GM21515 (cell line): ENCODE measurements at regions not wholly inside any gene's neighbourhood (a gene's known extent, or its start where the extent isn't known, plus 50 kb on each side); places are given as distances from the start of the nearest gene placed in this dataset.

Experiments used
- ATAC-seq: cut with Tn5 transposase; IDR thresholded peaks from one replicate; pipeline ENCODE4 v1.9.1; 2021; ENCODE audit not compliant: unreplicated experiment

DNA sequence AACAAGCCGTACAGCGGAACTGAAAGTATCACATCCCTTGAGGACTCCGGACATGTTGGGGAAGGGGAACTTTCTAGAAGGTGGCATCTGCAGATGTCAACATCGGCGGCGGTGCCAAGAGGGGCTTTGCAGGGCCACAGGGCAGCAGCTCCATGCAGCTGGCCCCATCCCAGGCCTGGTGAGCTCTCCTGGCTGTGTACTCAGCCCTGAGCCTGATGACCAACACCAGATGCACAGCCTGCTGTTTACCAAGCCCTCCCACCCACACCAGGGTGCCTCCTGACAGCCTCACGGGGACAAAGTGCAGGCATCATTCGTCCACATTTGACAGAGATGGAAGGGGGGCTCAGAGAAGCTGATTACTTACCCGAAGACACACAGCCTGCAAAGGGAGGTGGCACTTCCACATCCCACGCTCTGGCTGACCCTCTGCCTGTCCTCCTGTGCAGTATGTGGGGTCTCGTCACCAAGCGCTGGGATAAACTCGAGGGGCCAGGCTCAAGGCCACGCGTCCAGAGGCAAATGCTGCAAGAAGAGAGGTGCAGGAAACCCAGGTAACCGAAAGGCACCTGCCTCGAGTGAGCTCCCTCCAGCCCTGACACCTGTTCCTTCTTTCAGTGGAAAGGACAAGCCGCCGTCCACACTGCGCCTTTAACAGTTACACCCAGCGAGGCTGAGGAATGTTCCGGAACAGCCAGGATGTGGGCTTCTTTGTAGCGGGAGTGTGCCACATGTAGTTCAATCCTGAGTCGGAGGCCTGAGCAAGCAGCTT is 69.0 kb upstream of the ASAP2 start:
- no peak for ATAC-seq

DNA sequence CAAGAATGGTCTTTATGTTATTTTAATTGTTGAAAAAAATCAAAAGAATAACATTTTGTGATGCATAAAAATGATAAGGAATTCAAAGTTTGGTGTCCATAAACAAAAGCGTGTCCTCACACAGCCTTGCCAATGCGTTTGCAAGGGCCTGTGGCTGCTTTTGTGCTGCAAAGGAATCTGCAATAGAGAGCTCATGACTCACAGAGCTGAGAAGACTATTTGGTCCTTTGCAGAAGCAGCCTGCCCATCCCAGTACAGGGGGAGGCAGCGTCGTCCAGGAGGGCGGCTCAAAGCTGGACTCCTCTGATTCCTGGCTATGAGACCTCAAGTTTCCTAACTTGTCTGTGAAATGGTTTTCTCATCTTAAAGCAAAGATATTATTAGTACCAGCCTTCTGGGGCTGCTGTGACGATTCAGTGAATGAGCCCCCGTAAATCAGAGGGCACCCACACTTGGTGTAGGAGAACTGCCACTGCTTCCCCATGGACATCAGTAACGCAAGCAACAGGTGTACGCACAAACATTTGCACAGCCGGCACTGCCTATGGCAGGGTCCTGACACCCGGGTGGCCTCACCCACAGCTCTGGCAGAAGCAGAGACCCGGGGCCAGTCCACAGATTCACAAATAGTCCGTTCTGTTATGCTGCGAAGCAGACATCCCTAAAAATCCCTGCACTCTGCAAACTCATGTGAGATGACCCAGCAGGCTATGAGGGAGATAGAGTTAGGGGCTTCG is 70.6 kb upstream of the ASAP2 start:
- ATAC-seq: no peak

- no peak for ATAC-seq
Measured at GRCh38 chr2:9127316-9127715, 79.3 kb upstream of the ASAP2 start.

DNA sequence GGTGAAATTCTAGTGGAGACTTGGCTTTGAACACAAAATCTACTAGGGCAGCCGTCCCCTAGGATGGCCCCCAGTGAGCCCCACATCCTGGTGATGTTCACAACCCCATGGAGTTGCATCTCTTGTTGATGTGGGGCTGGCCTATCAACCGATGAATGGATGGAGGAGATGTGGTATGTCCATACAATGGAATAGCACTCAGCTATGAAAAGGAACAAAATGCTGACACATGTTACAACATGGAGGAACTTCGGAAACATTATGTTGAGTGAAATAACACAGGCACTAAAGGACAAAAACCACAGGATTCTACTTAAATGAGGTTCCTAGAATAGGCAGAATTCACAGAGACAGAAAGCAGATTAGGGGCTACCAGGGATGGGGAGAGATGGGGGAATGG is 80.1 kb upstream of the ASAP2 start:
- no peak for ATAC-seq

- no peak for ATAC-seq
Measured at GRCh38 chr2:9124231-9124741, 82.3 kb upstream of the ASAP2 start.

GRCh38 chr2:9123069-9123468 is 83.5 kb upstream of the ASAP2 start:
- no peak for ATAC-seq

DNA sequence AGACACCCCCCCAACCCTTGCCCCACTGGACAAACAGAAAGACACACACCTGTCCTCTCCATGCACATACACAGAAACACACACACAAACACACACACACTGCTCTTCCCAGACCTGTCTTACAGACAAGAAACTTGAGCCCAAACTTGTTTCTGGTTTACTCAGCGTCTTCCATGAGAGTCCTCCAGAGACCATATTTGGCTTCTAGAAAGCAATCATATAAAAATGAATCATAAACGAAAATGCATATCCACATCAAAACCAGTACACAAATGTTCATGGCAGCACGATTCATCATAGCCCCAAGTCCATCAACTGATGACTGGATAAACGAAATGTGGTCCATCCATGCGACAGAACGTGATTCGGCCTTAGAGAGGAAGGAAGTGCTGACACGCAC is 84.2 kb upstream of the ASAP2 start:
- ATAC-seq: no peak

- ATAC-seq: no peak
Measured at GRCh38 chr2:9118383-9118960, 88.1 kb upstream of the ASAP2 start.

- no peak for ATAC-seq
Measured at GRCh38 chr2:9115229-9115628, 91.4 kb upstream of the ASAP2 start.

DNA sequence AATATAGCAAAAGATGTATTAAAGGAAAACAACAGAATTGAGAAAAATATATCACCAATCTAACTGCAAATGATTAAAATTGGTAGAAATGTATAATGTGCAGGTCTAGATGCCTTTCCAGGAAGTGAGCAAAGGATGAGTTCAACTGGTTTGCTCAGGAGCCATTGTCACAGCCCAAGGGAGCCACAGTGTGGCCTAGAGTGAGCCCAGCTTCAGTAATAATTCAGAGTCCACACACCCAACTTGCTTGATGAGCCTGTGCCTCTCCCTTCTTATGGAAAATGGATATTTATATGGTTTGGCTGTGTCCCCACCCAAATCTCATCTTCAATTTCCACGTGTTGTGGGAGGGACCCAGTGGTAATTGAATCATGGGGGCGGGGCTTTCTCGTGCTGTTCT is 92.2 kb upstream of the ASAP2 start:
- no peak for ATAC-seq

DNA sequence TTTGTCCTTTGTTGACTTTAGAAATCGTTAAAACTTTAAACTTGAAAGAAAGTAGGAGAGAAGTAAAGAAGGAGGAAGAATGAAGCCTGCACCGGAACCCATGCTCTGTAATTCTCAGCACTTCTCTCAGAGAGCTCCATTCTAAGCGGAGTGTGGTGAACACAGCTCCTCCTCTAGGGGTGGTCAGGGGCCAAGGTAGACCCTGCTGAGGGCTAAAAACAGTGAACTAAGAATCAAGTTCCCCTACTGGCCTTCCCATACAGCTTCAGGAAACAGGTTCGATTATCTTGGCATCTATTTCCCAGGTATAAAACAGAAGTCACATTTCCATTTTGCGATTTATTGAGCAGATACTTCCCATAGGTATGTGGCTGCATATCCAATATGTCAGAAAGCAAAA is 92.7 kb upstream of the ASAP2 start:
- ATAC-seq: no peak

DNA sequence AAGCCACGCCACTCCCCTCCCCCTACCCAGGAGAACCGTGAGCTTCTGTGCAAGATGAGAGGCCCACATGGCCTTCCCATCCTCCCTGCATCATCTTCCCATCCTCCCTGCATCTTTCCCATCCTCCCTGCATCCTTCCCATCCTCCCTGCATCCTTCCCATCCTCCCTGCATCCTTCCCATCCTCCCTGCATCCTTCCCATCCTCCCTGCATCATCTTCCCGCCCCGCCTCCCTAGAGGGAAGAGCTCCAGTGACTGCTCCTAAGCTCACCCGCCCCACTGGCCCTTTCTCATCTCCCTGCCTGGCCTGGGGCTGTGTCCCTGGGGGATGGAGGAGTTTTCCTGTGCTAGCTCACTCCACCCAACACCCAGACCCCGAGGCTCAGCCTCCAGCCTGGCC is 93.3 kb upstream of the ASAP2 start:
- no peak for ATAC-seq

- no peak for ATAC-seq
Measured at GRCh38 chr2:9112079-9112721, 94.4 kb upstream of the ASAP2 start.

GRCh38 chr2:9110893-9111569 is 95.6 kb upstream of the ASAP2 start:
- ATAC-seq: no peak

DNA sequence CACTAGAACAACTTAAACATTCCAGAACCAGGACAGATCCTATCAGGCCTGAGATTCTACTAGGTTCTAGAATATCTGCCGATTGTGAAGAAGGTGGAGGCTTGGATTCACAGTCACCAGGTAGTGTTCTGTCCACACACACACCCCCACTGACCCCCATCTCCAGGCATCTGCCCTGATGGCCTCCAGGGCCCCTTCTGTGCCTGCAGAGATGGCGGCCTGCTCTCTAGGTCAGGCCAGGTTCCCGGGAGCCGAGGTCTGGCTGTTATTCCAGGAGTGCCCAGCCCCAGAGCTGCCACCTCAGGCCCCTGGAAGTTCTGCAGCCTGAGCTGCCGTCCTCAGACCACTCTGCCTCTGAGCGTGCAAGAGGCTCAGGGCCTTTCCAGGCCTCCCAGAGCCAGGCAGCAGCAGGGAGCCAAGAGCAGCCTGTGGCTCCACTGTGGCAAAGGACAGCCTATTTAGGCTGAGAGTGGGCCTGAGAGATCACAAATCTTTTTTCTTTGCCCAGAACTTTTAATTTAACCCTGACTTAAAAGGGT is 96.2 kb upstream of the ASAP2 start:
- ATAC-seq: no peak

GRCh38 chr2:9109871-9110270 is 96.7 kb upstream of the ASAP2 start:
- ATAC-seq: no peak

GRCh38 chr2:9108210-9108967 is 98.2 kb upstream of the ASAP2 start:
- ATAC-seq: no peak

- no peak for ATAC-seq
Measured at GRCh38 chr2:9107168-9108025, 99.2 kb upstream of the ASAP2 start.
